ENCODE measurements at regions not wholly inside any gene's neighbourhood (a gene's known extent, or its start where the extent isn't known, plus 50 kb on each side); places are given as distances from the start of the nearest gene placed in this dataset.
"Not testable (repeated sequence)": the region's sequence is repeated elsewhere in the genome, so short reads cannot be mapped to it uniquely, and the experiment has no call there.

GRCh38 chr5:87722286-87722685 is 309.6 kb upstream of the CCNH start:
- no peak overlapping the region for H3K23ac ChIP-seq (ENCODE audit: low read depth, low read length, poor library complexity)
- no peak for DNase-seq (ENCODE audit: low spot score)
- H3K14ac ChIP-seq (ENCODE audit: low read length) = no peak overlapping the region
- H2BK5ac ChIP-seq (ENCODE audit: low read length) = no peak overlapping the region
- H3K4me1 ChIP-seq (ENCODE audit: control insufficient read depth in 2 of 2, insufficient read depth in 1 of 2, low read depth in 1 of 2, low read length in 2 of 2) = no peaks in the 10 kb centered on the region
- H3K79me1 ChIP-seq (ENCODE audit: low read depth, low read length) = no peaks in the 10 kb centered on the region
- WGBS, 2 donors (ENCODE audit: extremely low coverage in 2 of 2, insufficient read length in 2 of 2, insufficient replicate concordance in 1 of 2) = no CpG with 5 or more reads among the region's 3 CpGs
- H2BK12ac ChIP-seq (ENCODE audit: low read length) = no peak overlapping the region
- no peak overlapping the region for H3K9ac ChIP-seq (ENCODE audit: low read depth, low read length, poor library complexity)
- no peak overlapping the region for H2BK120ac ChIP-seq (ENCODE audit: low read depth, low read length)
- H4K91ac ChIP-seq (ENCODE audit: low read depth, low read length, poor library complexity) = no peak overlapping the region
- no peaks in the 10 kb centered on the region for H3K27me3 ChIP-seq (ENCODE audit: control insufficient read depth in 3 of 3, insufficient read depth in 3 of 3, low read depth in 1 of 3, low read length in 3 of 3)
- H2AFZ ChIP-seq (ENCODE audit: low read length) = no peak overlapping the region
- no peak overlapping the region for H3K27ac ChIP-seq (replicated peaks; ENCODE audit: low read length)
- H3K36me3 ChIP-seq (replicated peaks in 1 of 2; ENCODE audit: control insufficient read depth in 2 of 2, insufficient read depth in 2 of 2, low read length in 2 of 2) = no peaks in the 10 kb centered on the region
- no peaks in the 10 kb centered on the region for H3K9me3 ChIP-seq (replicated peaks in 1 of 2; ENCODE audit: control insufficient read depth in 2 of 2, insufficient read depth in 1 of 2, low read depth in 1 of 2, low read length in 2 of 2)
- H2AK5ac ChIP-seq (ENCODE audit: low read depth, low read length) = no peak overlapping the region
- H3K4me2 ChIP-seq (ENCODE audit: insufficient read depth, low read length, poor library complexity, severe bottlenecking) = no peak overlapping the region
- no peak overlapping the region for H3K4me3 ChIP-seq (ENCODE audit: low read length in 2 of 2)
- H3K4ac ChIP-seq (ENCODE audit: low read length) = no peak overlapping the region
- H4K8ac ChIP-seq (ENCODE audit: low read depth, low read length) = no peak overlapping the region
- no peak overlapping the region for H2BK15ac ChIP-seq (ENCODE audit: low read length)
- H3K18ac ChIP-seq (ENCODE audit: low read length) = no peak overlapping the region

- not testable (repeated sequence) for H2BK120ac ChIP-seq (ENCODE audit: low read depth, low read length); H3K4me2 ChIP-seq (ENCODE audit: insufficient read depth, low read length, poor library complexity, severe bottlenecking); H4K91ac ChIP-seq (ENCODE audit: low read depth, low read length, poor library complexity); H3K27me3 ChIP-seq (ENCODE audit: control insufficient read depth in 3 of 3, insufficient read depth in 3 of 3, low read depth in 1 of 3, low read length in 3 of 3); H3K4me1 ChIP-seq (ENCODE audit: control insufficient read depth in 2 of 2, insufficient read depth in 1 of 2, low read depth in 1 of 2, low read length in 2 of 2); H2BK15ac ChIP-seq (ENCODE audit: low read length); H3K14ac ChIP-seq (ENCODE audit: low read length); DNase-seq (ENCODE audit: low spot score); H3K36me3 ChIP-seq (replicated peaks in 1 of 2; ENCODE audit: control insufficient read depth in 2 of 2, insufficient read depth in 2 of 2, low read length in 2 of 2); H2BK12ac ChIP-seq (ENCODE audit: low read length); H2BK5ac ChIP-seq (ENCODE audit: low read length); H2AK5ac ChIP-seq (ENCODE audit: low read depth, low read length); H3K9me3 ChIP-seq (replicated peaks in 1 of 2; ENCODE audit: control insufficient read depth in 2 of 2, insufficient read depth in 1 of 2, low read depth in 1 of 2, low read length in 2 of 2); H3K18ac ChIP-seq (ENCODE audit: low read length); H4K8ac ChIP-seq (ENCODE audit: low read depth, low read length); H3K79me1 ChIP-seq (ENCODE audit: low read depth, low read length); H3K27ac ChIP-seq (replicated peaks; ENCODE audit: low read length); H3K4ac ChIP-seq (ENCODE audit: low read length); H3K9ac ChIP-seq (ENCODE audit: low read depth, low read length, poor library complexity); H3K23ac ChIP-seq (ENCODE audit: low read depth, low read length, poor library complexity); H2AFZ ChIP-seq (ENCODE audit: low read length); H3K4me3 ChIP-seq (ENCODE audit: low read length in 2 of 2)
- no CpG with 5 or more reads among the region's 15 CpGs for whole genome bisulfite sequencing, 2 donors (ENCODE audit: extremely low coverage in 2 of 2, insufficient read length in 2 of 2, insufficient replicate concordance in 1 of 2)
Observed at GRCh38 chr5:87718224-87718925, 305.6 kb upstream of the CCNH start.

- no peak overlapping the region for H3K4me2 ChIP-seq (ENCODE audit: insufficient read depth, low read length, poor library complexity, severe bottlenecking)
- H2BK12ac ChIP-seq (ENCODE audit: low read length) = no peak overlapping the region
- no peak overlapping the region for H2BK5ac ChIP-seq (ENCODE audit: low read length)
- DNase-seq (ENCODE audit: low spot score) = no peak
- no peak overlapping the region for H2BK120ac ChIP-seq (ENCODE audit: low read depth, low read length)
- H2BK15ac ChIP-seq (ENCODE audit: low read length) = no peak overlapping the region
- no peaks in the 10 kb centered on the region for H3K4me1 ChIP-seq (ENCODE audit: control insufficient read depth in 2 of 2, insufficient read depth in 1 of 2, low read depth in 1 of 2, low read length in 2 of 2)
- no CpG with 5 or more reads among the region's 2 CpGs for WGBS, 2 donors (ENCODE audit: extremely low coverage in 2 of 2, insufficient read length in 2 of 2, insufficient replicate concordance in 1 of 2)
- H3K4me3 ChIP-seq (ENCODE audit: low read length in 2 of 2) = no peak overlapping the region
- no peak overlapping the region for H3K18ac ChIP-seq (ENCODE audit: low read length)
- no peak overlapping the region for H3K27ac ChIP-seq (replicated peaks; ENCODE audit: low read length)
- H3K27me3 ChIP-seq (ENCODE audit: control insufficient read depth in 3 of 3, insufficient read depth in 3 of 3, low read depth in 1 of 3, low read length in 3 of 3) = no peaks in the 10 kb centered on the region
- H3K36me3 ChIP-seq (replicated peaks in 1 of 2; ENCODE audit: control insufficient read depth in 2 of 2, insufficient read depth in 2 of 2, low read length in 2 of 2) = no peaks in the 10 kb centered on the region
- no peak overlapping the region for H3K23ac ChIP-seq (ENCODE audit: low read depth, low read length, poor library complexity)
- no peak overlapping the region for H2AK5ac ChIP-seq (ENCODE audit: low read depth, low read length)
- H4K91ac ChIP-seq (ENCODE audit: low read depth, low read length, poor library complexity) = no peak overlapping the region
- no peak overlapping the region for H3K9ac ChIP-seq (ENCODE audit: low read depth, low read length, poor library complexity)
- no peaks in the 10 kb centered on the region for H3K79me1 ChIP-seq (ENCODE audit: low read depth, low read length)
- no peak overlapping the region for H3K4ac ChIP-seq (ENCODE audit: low read length)
- H4K8ac ChIP-seq (ENCODE audit: low read depth, low read length) = no peak overlapping the region
- H3K14ac ChIP-seq (ENCODE audit: low read length) = no peak overlapping the region
- no peaks in the 10 kb centered on the region for H3K9me3 ChIP-seq (replicated peaks in 1 of 2; ENCODE audit: control insufficient read depth in 2 of 2, insufficient read depth in 1 of 2, low read depth in 1 of 2, low read length in 2 of 2)
- H2AFZ ChIP-seq (ENCODE audit: low read length) = no peak overlapping the region
Observed at GRCh38 chr5:87717761-87718160, 305.0 kb upstream of the CCNH start.

- DNase-seq (ENCODE audit: low spot score) = no peak
- Histone ChIP-seq H4K91ac (ENCODE audit: low read depth, low read length, poor library complexity) (no peak overlapping the region), H2BK12ac (ENCODE audit: low read length) (no peak overlapping the region), H3K23ac (ENCODE audit: low read depth, low read length, poor library complexity) (no peak overlapping the region), H2BK15ac (ENCODE audit: low read length) (no peak overlapping the region), H3K9ac (ENCODE audit: low read depth, low read length, poor library complexity) (no peak overlapping the region), H3K27me3 (ENCODE audit: control insufficient read depth in 3 of 3, insufficient read depth in 3 of 3, low read depth in 1 of 3, low read length in 3 of 3) (no peaks in the 10 kb centered on the region), H3K4me2 (ENCODE audit: insufficient read depth, low read length, poor library complexity, severe bottlenecking) (no peak overlapping the region), H3K36me3 (replicated peaks in 1 of 2; ENCODE audit: control insufficient read depth in 2 of 2, insufficient read depth in 2 of 2, low read length in 2 of 2) (no peaks in the 10 kb centered on the region), H3K4me1 (ENCODE audit: control insufficient read depth in 2 of 2, insufficient read depth in 1 of 2, low read depth in 1 of 2, low read length in 2 of 2) (no peaks in the 10 kb centered on the region), H2AK5ac (ENCODE audit: low read depth, low read length) (no peak overlapping the region), H4K8ac (ENCODE audit: low read depth, low read length) (no peak overlapping the region), H2BK5ac (ENCODE audit: low read length) (no peak overlapping the region), H3K79me1 (ENCODE audit: low read depth, low read length) (no peaks in the 10 kb centered on the region), H3K27ac (replicated peaks; ENCODE audit: low read length) (no peak overlapping the region), H2AFZ (ENCODE audit: low read length) (no peak overlapping the region), H3K18ac (ENCODE audit: low read length) (no peak overlapping the region), H3K14ac (ENCODE audit: low read length) (no peak overlapping the region), H3K4ac (ENCODE audit: low read length) (no peak overlapping the region), H3K4me3 (ENCODE audit: low read length in 2 of 2) (no peak overlapping the region), H3K9me3 (replicated peaks in 1 of 2; ENCODE audit: control insufficient read depth in 2 of 2, insufficient read depth in 1 of 2, low read depth in 1 of 2, low read length in 2 of 2) (no peaks in the 10 kb centered on the region), H2BK120ac (ENCODE audit: low read depth, low read length) (no peak overlapping the region)
- no CpG with 5 or more reads among the region's 1 CpG for WGBS, 2 donors (ENCODE audit: extremely low coverage in 2 of 2, insufficient read length in 2 of 2, insufficient replicate concordance in 1 of 2)
Observed at GRCh38 chr5:87705876-87706275, 293.1 kb upstream of the CCNH start.

Measured in neuronal stem cell (in vitro differentiated cells).